Activated CD8-positive, alpha-beta memory T cell treated with anti-CD3 and anti-CD28 coated beads, Interleukin-2, amount 50 U/mL, for 4 hours (primary cell): ENCODE measurements at regions not wholly inside any gene's neighbourhood (a gene's known extent, or its start where the extent isn't known, plus 50 kb on each side); places are given as distances from the start of the nearest gene placed in this dataset.

Experiments
- DNase-seq: peaks from one replicate; pipeline ENCODE4 v3.0.0-alpha.2; 2020

DNA sequence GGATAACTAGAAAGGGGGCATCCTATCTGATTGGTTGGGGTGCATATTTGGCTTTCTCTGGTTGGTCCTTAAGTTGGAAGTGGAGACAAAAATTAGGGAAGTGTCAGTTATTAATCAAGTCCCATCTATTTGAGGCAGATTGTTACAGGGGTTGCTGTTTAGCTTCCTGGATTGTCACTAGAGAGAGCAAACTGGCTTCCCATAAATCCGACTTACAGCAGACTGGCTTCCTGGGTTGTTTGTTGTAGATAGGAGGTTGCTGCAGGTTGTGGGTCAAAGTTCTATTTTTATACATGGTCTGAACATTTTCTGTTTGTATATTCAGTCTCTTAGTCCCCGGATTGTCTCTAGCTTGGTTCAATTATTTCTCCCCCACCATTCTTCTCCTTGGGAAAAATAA lies 106.1 kb upstream of the HABP2 start:
- no peak for DNase-seq

DNA sequence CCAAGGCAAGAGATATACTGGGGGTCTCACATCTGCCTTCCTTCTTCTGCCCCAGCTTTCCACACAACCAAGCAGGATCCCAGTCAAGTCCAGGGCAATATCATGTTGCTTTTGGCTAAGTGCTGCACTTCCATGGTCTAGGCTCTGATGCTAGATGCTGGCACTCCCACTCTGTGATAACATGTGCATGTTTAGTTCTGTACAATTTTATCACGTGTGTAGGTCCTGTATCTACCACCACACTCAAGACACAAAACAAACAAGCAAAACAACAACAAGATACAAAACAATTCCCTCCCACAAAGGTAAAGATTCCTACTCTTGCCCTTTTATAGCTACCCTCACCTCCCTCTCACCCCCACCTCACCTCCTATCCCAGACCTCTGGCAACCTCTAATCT lies 105.6 kb upstream of the HABP2 start:
- DNase-seq, result no peak

DNA sequence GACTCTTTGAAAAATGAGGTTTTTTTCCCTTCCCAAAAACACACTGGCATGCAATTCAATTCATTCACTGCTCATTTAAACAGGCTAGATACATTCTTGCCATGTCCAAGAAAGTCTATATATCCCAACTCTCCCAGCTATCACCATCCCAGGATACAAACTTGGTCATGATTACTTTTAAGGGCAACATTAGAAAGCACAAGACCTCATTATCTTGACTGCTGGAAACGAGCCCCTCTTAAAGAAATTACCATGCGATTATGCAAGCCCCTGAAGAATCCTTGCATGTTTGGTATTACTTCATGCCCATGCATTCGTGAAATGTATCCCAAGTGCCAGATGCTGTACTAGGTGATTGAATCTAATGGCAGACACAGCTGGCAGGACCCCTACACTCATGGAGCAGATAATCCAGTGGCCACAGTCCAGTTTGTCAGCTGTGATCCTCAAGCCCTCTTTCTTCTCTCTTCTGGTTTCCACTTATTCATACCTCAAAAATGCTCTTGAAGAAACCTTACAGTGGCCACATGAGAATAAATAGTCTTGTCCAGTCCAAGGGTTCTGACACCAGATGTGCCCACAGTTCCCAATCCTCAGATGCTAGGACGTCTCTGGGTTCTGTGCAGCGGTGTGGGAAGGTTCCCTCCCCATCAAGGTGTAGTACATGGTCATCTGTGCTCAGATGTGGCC lies 103.7 kb upstream of the HABP2 start:
- DNase-seq, result no peak

DNA sequence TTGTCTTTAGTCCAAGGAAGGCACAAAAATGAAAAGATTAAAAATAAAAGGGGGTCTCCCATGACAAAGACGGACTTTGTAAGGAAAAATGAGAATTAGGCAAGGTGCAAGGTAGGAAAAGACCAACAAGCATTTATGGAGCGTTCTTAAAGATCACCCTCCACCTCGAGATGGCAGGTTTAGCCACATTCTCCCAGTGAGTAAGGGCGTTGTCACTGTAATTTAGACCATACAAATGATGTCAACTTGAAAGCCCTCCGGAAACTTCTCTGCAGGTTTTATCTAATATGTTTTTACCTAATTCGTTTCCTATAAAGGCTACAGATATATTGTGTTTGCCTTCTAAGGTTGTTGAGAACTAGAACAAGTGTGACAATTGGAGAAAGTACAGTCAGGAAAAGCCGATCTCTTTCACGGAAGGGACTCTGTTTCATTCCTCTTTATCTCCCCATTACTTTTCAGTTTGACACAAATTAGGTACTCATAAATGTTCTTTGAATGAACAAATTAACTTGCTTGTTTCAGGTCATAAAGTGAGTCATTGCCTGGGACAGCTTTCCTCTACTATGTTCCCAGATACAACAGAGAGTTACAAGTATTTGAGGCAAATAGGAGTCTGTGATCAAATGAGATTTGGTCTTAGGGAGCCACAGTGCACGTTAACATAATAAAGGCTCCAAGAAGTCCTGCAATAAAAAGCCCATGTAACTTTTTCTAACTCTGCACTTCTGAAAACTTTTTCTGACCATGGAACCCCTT lies 102.6 kb upstream of the HABP2 start:
- no peak for DNase-seq

DNA sequence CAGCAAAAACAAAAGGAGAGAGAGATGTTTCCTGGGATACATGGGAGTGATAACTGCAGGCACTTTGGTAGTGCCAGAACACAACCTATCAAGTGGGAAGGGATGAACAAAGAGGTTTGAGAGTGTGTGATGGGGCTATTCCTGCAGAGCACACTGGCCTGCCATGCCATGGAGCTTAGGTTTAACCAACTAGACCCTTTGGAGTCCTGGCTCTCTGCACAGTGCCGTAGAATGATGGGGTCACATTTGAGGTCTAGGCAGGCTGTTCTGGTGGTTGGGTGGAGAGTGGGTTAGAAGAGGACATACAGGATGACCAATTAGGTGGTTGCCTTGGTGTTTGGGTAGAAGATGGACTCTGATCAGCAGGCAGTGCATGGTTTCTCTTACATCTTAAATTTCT lies 101.9 kb upstream of the HABP2 start:
- no peak for DNase-seq

DNA sequence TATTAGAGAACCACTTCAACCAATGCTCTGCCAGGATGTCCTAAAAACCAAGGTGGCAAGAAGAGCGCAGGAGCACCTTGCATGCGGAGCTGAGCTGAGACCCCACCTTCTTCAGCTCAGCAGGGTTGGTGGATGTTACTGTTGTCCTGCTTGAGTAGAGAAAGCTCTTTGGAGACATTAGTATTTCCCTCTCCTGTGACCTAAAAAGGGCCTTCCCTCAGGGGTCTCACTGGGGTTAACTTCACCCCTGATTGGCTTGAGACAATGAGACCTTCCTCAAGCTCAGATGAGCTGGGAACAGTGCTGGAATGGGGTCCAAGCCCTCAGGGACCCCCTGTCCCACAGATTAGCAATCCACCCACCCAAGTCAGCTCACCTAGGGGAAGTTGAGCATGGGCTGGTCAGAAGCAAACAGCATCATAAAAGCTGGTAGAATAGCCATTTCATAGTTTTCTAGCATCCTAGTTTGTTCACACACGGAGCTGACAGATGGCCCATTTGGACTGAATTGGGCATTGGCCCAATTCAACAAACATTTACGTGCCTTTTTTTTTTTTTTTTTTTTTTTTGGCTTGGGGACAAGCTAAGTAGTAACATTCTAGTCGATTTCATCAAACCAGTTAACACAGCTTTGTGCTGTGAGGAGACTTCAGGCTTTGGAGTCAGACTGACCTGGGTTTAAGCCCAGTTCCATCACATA lies 100.6 kb upstream of the HABP2 start:
- no peak for DNase-seq

DNA sequence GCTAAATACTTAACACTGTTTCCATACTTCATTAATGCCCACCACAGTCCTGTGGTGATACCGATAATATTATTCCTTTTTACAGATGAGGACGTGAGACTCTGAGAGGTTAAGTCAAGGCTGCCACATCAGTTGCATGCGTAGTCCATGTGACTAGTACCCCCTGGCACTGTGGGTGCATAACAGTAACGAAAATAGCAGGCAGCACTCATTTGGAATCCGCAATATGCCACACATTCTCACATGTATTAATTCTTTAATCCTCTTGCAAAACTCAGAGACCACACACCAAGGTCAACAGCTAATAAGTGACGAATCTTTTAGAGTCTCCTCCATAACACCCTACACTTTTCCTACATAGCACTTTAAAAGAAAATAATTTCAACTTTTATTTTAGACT lies 99.5 kb upstream of the HABP2 start:
- no peak for DNase-seq

DNA sequence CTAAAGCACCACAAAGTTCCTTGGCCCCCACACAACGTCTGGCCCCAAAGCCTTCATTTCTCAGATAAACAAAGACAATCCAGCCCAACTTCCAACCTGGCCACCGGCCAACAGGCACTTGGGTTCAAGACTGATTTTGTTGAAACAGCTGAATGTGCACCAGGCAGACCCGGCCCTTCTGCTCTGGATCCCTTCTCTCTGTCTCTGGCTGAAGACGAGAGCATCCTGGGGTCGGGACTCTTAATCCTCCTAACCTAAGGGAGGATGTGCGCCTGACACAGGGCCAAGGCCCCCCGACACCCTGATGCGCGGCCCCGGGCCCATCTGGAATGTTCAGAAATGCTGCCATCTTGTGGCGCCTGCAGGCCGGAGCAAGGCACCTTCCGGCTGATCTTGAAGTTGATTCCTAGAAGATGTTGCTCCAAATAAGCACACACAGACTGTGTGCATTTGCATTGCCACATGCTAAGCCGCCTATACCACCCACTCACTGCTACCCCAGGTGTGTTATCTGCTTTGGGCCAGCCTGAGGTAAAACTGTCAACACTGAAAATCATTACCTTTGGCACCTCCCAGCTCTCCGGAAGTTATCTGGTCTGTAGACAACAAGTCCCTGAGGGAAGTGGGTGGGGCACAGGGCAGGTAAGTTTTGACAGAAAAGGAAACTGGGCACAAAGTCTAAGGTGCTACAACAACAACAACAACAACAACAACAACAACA lies 98.4 kb upstream of the HABP2 start:
- DNase-seq, result no peak

DNA sequence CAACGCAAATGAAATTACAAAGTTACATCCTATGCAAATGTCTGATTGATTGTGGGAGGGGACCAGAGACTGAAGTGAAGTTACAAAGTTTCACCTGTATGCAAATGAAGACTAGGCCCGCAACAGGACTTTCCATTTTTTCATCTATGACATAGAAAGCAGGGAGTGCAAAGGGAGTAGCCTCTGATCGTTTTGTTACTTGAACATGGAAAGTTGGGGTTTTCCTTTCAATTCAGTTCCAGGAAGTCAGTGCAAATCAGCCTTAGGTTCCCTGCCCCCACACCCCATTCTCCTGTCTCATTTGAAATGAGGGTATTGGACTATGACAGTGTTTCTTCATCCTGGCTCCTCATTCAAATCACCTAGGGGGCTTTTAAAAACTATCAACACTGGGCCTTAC lies 96.9 kb upstream of the HABP2 start:
- DNase-seq, result no peak

DNA sequence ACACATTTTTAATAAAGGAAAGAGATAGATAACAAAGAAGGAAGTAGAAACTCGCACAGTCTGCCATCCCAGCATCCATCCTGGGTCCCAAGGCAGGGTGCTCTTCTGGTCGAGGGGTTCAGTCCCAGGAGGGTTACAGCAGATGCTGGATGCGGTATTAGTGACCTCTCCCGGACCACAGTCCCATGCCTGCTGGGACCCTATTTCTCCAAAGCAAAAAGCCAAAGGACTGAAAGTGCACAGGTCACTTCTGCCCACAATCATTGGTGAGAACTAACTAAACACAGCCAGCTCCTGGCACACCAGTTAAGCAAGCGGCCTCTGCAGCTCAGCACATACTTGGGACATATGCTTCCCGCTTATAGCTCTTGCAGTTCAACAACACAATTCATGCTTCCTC lies 96.1 kb upstream of the HABP2 start:
- no peak for DNase-seq

DNA sequence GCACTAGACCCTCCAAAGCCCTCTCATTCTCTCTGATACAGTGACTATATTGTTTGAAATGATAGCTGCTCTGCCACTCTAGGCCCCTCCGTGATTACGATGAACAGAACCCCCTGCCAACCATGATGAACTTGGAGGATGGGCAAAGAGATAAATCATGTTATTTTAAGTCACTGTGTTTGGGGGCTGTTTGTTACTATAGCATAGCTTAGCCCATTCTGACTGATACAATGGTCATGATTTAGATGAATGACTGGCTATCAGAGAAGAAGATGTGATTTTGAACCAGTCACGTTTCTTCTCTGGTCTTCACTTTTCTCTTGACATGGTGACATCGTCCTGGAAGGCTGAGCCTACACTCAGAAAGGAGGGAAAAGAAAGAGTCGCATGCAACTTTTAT lies 95.4 kb upstream of the HABP2 start:
- no peak for DNase-seq

DNA sequence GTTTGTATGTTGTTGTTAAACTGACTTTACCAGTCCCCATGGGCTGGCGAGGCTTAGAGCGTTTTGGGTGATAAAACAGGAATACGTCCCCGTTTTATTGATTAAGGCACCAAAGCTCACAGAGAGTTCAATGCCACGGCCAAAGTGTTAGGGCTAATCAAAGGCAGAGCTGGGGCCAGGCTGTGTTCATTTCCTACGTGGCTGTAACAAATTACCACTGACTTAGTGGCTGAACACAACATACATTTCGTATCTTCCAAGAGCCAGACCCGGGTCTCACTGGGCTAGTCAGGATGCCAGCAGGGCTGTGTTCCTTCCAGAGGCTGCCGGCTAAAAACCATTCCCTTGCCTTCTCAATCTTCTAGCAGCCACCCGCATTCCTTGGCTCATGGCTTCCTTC lies 94.4 kb upstream of the HABP2 start:
- DNase-seq, result no peak

DNA sequence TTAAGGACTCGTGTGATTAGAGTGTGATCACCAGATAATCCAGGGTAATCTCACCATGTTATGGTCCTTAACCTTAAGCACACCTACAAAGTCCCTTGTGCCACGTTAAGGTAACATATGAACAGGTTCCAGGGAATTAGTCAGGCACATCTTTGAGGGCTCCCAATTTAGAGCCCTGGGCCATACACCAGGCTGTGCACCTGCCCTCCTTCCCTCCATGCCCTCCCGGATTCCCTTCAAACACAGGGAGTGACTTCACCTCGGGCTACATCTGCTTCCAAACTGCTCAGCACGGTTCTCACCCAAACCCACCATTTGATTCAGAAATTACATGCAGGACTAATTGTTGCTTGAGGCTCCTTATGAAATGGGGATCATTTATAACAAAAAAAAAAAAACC lies 93.9 kb upstream of the HABP2 start:
- no peak for DNase-seq

DNA sequence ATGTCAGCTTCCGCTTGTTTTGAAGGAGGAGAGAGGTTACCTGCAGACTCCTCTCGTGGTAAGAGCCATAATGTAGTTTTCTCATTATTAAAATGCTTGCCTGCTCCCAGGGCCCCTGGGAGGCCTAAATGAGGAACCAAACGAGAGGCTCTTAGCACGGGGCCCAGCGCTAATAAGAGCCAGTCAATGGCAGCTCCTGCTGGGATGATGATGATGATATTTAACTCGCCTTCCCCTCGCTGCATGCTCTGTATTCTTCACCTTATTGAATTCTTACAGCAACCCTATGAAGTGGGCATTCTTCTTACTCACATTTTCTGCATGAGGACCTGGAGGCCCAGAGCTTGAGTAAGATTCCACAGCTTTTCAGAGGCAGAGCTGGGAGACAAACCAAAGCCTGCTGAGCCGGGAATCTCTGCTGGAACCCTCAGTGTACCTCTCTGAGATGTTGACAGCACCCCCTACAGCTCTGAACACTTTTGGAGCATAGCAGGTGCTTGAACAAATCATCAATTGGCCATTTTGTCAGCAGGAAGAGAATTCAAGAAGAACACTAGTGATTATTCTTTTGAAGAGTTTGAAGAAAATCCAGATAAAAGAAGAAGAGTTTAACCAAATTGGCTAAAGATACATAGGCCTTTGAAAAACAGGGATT lies 93.1 kb upstream of the HABP2 start:
- DNase-seq, result no peak

DNA sequence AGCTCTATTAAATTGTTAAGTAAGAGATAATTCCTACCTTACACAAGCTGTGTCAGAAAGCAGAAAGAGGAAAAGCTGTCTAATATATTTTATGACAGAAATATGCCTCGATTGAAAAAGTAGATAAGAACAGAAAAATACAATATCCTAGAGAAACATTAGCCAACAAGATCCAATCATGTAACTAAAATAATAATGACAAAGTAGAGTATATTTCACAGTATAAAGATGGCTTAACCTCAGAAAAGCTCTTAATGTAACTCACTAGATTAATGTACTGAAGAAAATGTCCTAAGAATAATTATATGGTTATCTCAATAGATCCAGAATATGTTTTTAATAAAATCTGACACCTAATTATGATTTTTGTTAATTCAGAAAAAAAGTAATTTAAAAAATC lies 89.8 kb upstream of the HABP2 start:
- DNase-seq, result no peak

DNA sequence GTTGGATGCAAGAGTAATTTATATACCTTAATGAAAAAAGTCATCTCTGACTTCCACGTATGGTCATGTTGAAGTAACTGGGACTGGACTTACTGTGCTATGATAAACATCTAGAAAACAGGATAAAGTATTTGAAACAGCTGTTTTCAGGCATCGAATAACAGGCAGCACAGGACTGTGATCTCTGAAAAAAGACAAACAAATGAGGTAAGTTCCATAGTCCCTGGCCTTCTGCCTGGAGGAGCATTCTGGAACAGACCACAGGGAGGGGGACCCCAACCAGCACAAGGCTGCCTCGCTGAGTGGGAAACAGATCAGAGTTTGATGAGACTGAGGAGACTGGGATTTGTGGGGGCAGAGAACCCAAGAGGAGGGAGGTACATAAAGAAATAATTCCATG lies 89.1 kb upstream of the HABP2 start:
- no peak for DNase-seq

DNA sequence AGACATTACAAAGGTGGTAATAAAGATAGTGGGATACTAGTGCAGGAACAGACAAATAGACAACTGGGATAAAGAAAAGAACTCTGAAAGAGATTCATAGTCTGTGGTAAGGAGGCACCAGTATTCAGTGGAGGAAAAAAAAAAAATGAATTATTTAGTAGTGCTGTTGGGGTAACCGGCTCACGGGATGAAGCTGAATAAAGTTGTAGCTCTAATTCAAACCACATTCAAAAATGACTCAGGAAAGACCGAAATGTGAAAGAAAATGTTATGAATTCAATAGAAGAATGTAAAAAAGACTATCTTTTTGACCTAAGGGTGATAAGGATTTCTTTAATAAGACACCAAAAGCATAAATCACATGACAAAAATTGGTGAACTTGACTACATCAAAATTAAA lies 83.1 kb upstream of the HABP2 start:
- DNase-seq, result no peak

DNA sequence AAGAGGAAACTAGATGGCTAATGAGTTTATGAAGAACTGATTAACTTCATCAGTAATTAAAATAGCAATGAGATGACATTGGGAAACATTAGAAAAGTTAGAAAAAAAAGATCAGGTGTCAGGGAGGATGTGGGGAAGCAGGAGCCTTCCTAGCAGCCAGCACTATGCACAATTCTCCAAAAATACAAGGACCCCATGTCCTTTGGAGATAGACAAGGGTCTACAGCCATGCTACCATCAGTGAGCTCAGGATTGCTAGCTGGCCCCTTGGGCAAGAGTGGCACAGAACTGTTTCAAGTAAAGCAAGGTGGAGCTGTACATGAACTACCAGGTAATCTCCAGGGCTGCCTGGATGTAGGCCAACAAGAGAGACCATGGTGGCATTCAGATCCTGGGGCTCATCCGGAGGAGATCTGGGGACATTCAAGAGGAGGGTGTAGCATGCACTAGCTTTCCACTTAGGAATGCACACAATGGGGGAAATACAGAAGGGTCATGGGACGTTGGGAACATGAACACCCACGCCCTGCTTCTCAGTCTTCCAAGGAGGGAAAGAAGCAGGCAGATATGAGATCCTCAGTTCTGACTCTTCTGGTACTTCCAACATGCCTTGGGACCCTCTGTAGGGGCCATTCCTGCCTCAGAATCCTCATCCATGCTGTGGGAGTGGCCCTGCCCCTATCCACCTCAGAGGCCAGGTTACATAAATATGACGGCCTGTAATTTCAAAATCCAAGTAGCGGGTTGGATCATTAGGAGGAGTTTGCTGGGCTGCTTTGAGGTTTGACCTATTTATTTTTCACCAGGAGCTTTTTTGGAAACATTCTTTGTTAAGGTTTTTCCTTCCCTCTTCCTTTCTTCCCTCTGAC lies 82.2 kb upstream of the HABP2 start:
- no peak for DNase-seq

DNA sequence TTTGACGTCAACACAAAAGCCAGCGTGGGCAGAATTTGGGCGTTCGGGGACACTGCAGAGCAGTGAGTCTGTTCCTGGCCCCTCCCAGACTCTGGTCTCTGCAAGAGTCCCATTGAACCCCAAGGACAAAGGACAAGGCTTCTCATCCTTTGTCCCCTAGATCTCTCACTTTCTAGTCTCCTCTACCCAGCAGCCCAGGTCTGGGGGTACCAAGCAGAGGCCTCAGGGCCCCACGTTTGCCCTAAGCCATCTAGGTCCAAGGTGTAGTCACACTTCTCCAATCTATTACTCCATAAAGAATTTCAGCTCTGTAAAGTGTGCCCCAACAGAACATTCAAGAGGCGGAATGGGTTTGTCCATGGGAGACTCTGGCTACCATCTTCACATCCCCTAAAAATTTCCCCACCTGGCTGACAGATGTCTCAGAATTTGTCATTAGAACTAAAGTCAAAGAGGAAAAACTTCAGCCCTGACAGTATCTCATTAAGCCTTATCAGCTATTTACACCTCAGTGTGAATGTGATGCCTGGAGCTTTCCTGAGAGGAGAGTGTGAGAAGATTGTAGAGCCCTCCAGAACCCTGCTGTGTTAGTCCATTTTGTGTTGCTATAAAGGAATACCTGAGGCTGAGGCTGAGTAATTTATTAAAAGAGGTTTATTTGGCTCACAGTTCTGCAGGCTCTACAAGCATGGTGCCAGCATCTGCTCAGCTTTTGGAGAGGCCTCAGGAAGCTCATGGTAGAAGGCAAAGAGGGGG lies 81.4 kb upstream of the HABP2 start:
- DNase-seq, result no peak

DNA sequence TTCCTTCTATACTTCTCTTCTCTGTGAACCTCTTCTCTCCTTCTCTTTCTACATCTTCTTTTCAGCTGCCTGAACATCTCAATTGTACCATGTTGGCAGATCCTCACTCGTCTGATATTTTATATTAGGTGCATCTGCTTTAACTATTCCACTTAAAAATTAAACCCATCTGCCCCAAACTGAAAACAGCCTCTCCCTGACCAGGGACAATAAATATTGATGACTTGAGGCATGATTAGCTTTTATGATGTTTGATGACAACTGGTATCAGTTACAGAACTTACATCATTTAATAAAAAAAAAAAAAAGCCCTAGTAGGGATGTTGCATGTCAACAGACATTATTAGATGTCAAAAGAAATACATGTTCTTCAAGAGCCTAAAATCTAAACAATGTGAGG lies 79.8 kb upstream of the HABP2 start:
- no peak for DNase-seq

DNA sequence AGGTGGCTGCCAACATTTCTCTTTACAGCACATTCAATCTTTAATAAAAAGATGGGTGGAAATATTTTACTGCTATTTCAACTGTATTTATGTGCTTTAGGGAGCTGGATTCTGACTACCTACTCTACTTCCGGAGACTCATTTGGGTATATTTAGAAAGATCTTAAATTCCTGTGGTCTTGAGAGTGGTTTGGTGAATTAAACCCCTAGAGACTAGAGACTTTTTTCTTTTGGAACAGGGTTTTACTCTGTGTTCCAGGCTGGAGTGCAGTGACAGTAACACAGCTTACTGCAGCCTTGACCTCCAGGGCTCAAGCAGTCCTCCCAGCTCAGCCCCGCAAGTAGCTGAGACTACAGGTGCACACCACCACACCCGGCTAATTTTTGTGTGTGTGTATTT lies 79.0 kb upstream of the HABP2 start:
- no peak for DNase-seq
